ENCODE measurements at regions not wholly inside any gene's neighbourhood (a gene's known extent, or its start where the extent isn't known, plus 50 kb on each side); places are given as distances from the start of the nearest gene placed in this dataset.

GRCh38 chr4:173943547-173943946 lies 339.9 kb downstream of the FBXO8 start:
- no peaks in the 10 kb centered on the region for H3K9me3 Mint-ChIP-seq

DNA sequence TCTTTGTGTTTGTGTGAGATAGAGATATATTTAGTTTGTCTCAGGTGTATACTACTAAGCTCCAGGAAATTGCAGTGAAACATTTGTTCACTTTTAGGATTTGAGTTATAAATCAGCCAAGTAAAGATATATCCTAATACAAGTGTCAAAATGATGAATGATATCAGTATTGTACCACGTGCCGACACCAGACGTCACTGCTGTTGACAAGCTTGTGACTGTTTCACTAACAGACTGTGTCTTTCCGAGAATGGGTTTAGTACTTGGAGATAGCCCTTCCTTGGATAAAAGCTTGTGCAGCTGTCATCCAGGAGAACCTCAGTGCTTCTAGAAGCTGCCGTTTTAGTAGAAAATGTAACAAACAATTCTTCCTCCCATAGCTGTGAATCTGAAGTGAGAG lies 343.3 kb downstream of the FBXO8 start:
- no peak for DNase-seq (ENCODE audit: low spot score)
- H3K4me1 Mint-ChIP-seq (ENCODE audit: low read depth), result no peaks in the 10 kb centered on the region
- peaks cover 2% of the 10 kb centered on the region for H3K27me3 Mint-ChIP-seq (ENCODE audit: low read depth)
- H3K4me3 Mint-ChIP-seq (ENCODE audit: low read depth), result no peak overlapping the region
- H3K9me3 Mint-ChIP-seq, result no peaks in the 10 kb centered on the region
- H3K36me3 Mint-ChIP-seq (ENCODE audit: low read depth), result no peaks in the 10 kb centered on the region
- intact Hi-C loops (cut with micrococcal nuclease), result no loop called here
- H3K27ac Mint-ChIP-seq, result no peak overlapping the region

More at GRCh38 chr4:173943547-173943946, 339.9 kb downstream of the FBXO8 start:
- intact Hi-C loops (cut with micrococcal nuclease), result no loop called here
- Mint-ChIP-seq H3K4me1 (ENCODE audit: low read depth) (no peaks in the 10 kb centered on the region), H3K27ac (no peak overlapping the region), H3K4me3 (ENCODE audit: low read depth) (no peak overlapping the region), H3K27me3 (ENCODE audit: low read depth) (no peaks in the 10 kb centered on the region), H3K36me3 (ENCODE audit: low read depth) (no peaks in the 10 kb centered on the region)
- no peak for DNase-seq (ENCODE audit: low spot score)

DNA sequence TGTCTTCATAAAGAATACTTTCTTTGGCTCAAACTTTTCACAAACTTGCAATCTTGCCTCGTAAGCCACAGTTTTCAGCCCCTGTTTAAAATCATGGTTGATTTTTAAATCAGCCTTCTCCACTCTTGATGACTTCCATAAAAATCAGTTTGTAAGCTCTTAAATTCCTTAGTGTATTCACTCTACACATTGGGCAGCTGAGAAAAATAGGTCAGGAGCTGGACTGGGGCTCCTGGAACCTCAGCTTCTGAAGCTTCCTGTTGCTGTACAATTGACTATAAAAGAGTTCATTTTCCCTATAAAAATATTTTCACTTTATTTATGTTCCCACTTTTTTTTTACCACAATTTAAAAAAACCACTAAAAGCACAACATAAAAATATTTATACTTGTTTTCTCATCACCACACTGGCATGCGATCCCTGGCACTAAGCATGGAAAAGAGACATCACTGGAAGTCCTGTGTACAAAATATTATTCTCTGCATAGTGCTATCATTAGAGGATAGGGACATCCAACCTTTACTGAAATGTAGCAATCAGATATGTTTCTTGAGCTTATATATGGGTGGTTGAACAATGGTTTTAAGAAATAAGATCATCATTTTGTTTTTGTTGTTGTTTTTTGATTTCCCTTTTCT lies 345.7 kb downstream of the FBXO8 start:
- Mint-ChIP-seq H3K27ac (no peak overlapping the region), H3K9me3 (no peaks in the 10 kb centered on the region), H3K36me3 (ENCODE audit: low read depth) (no peaks in the 10 kb centered on the region), H3K4me3 (ENCODE audit: low read depth) (no peak overlapping the region), H3K27me3 (ENCODE audit: low read depth) (peaks cover 2% of the 10 kb centered on the region), H3K4me1 (ENCODE audit: low read depth) (no peaks in the 10 kb centered on the region)
- no peak for DNase-seq (ENCODE audit: low spot score)
- intact Hi-C loops (cut with micrococcal nuclease), result no loop called here

DNA sequence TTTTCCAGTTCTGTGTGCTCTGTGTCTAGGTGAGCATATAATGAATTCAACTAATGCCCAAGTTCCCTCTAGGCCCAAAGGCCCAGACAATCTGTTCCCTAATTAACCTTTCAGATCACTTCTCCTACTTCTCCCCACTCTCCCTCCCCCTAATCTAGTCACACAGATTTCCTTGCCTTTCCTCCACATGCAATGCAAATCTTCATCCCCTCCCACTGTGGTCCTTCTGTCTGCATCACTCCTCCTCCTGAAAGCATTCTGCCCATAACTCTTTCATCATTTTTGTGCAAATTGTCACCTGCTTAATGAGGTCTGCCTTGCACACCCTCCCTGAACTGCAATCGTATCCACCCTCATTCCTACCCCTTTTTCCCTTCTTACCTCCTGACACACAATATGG lies 346.6 kb downstream of the FBXO8 start:
- no peak overlapping the region for H3K27ac Mint-ChIP-seq
- H3K4me1 Mint-ChIP-seq (ENCODE audit: low read depth), result no peaks in the 10 kb centered on the region
- H3K4me3 Mint-ChIP-seq (ENCODE audit: low read depth), result no peak overlapping the region
- intact Hi-C loops (cut with micrococcal nuclease), result no loop called here
- DNase-seq (ENCODE audit: low spot score), result no peak
- no peaks in the 10 kb centered on the region for H3K9me3 Mint-ChIP-seq
- H3K27me3 Mint-ChIP-seq (ENCODE audit: low read depth), result peaks cover 2% of the 10 kb centered on the region
- no peaks in the 10 kb centered on the region for H3K36me3 Mint-ChIP-seq (ENCODE audit: low read depth)

- Mint-ChIP-seq H3K27me3 (ENCODE audit: low read depth) (peaks cover 2% of the 10 kb centered on the region), H3K4me1 (ENCODE audit: low read depth) (no peaks in the 10 kb centered on the region), H3K36me3 (ENCODE audit: low read depth) (no peaks in the 10 kb centered on the region), H3K9me3 (no peaks in the 10 kb centered on the region), H3K4me3 (ENCODE audit: low read depth) (no peak overlapping the region), H3K27ac (no peak overlapping the region)
- no peak for DNase-seq (ENCODE audit: low spot score)
- intact Hi-C loops (cut with micrococcal nuclease), result no loop called here
Measured at GRCh38 chr4:173935622-173936405, 347.7 kb downstream of the FBXO8 start.

GRCh38 chr4:173934933-173935620 lies 348.4 kb downstream of the FBXO8 start:
- intact Hi-C loops (cut with micrococcal nuclease), result no loop called here
- Mint-ChIP-seq H3K27ac (no peak overlapping the region), H3K36me3 (ENCODE audit: low read depth) (no peaks in the 10 kb centered on the region)

DNA sequence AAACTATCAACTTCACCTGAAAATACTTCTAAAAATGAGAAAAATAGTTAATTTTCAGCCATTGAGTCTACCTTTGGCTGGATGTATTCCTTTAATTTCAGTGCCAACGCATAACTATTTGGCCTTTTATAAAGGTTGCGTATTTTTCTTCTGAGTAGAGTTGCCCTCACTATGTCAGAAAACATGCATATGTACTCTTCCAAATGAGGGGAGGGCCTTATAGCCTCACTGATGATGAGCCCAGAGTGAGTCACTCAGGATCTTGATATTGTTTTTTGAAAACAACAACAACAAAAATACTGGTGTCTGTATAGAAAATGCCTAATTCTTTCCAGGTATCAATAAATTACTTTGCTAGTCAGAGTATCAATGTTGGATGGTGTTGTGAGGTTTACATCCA lies 349.3 kb downstream of the FBXO8 start:
- Mint-ChIP-seq H3K9me3 (no peaks in the 10 kb centered on the region), H3K4me3 (ENCODE audit: low read depth) (no peak overlapping the region), H3K27me3 (ENCODE audit: low read depth) (peaks cover 2% of the 10 kb centered on the region), H3K36me3 (ENCODE audit: low read depth) (no peaks in the 10 kb centered on the region), H3K4me1 (ENCODE audit: low read depth) (no peaks in the 10 kb centered on the region), H3K27ac (no peak overlapping the region)
- intact Hi-C loops (cut with micrococcal nuclease), result no loop called here
- DNase-seq (ENCODE audit: low spot score), result no peak

More at GRCh38 chr4:173934933-173935620, 348.4 kb downstream of the FBXO8 start:
- Mint-ChIP-seq H3K4me3 (ENCODE audit: low read depth) (no peak overlapping the region), H3K27me3 (ENCODE audit: low read depth) (peaks cover 2% of the 10 kb centered on the region), H3K9me3 (no peaks in the 10 kb centered on the region), H3K4me1 (ENCODE audit: low read depth) (no peaks in the 10 kb centered on the region)
- no peak for DNase-seq (ENCODE audit: low spot score)

DNA sequence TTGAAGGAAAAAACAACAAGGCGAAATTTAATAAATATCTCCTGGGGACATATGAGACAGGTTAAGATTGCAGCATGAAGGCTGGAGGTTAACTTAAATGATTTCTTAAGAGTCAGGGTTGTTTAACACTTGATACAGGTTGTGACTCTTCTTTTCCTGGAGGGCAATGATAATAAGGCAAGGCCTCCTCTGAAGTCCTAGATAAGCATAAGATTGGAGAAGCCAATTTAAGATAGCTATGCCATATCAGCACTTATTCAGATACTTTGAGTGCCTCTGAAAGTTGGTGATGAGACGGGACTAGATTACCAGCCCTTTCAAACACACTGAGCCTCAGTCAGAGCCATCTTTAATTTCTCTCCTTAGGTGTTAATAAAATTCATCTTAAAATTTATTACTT lies 350.8 kb downstream of the FBXO8 start:
- no peak for DNase-seq (ENCODE audit: low spot score)
- H3K9me3 Mint-ChIP-seq, result no peaks in the 10 kb centered on the region
- no peak overlapping the region for H3K4me3 Mint-ChIP-seq (ENCODE audit: low read depth)
- no peaks in the 10 kb centered on the region for H3K4me1 Mint-ChIP-seq (ENCODE audit: low read depth)
- intact Hi-C loops (cut with micrococcal nuclease), result no loop called here
- no peaks in the 10 kb centered on the region for H3K36me3 Mint-ChIP-seq (ENCODE audit: low read depth)
- peaks cover 2% of the 10 kb centered on the region for H3K27me3 Mint-ChIP-seq (ENCODE audit: low read depth)
- no peak overlapping the region for H3K27ac Mint-ChIP-seq

DNA sequence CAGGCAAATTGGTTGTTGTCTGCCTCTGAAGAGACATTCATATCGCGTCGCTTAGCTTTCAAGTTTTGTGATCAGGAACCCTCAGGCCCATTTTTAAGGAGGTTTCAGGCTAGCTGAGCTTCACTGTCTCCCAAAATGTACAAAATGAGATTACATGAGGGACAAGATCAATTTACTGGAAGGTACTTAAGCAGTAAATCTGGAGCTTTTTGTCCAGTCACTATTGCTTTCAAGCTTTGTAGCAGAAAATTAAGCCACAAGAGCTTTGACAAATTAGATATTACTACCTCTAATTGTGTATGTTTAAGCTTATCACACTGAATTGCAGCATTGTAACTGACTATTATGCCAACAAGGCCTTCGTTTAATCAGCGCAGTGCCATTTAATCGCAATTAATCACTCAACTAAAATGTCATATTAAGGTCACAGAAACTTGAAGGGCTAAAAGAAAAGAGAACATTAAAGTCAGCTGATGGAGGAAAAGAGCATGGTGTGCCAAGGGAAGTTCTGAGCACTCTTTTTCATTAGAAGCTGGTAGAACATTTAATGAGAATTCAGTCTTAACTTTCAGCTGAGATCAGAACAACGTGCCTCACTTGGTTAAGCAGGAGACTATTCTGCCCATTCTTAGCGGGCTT lies 353.0 kb downstream of the FBXO8 start:
- Mint-ChIP-seq H3K4me1 (ENCODE audit: low read depth) (no peaks in the 10 kb centered on the region), H3K4me3 (ENCODE audit: low read depth) (no peak overlapping the region), H3K36me3 (ENCODE audit: low read depth) (no peaks in the 10 kb centered on the region), H3K9me3 (no peaks in the 10 kb centered on the region), H3K27ac (no peak overlapping the region), H3K27me3 (ENCODE audit: low read depth) (no peaks in the 10 kb centered on the region)
- DNase-seq (ENCODE audit: low spot score), result no peak
- intact Hi-C loops (cut with micrococcal nuclease), result no loop called here

DNA sequence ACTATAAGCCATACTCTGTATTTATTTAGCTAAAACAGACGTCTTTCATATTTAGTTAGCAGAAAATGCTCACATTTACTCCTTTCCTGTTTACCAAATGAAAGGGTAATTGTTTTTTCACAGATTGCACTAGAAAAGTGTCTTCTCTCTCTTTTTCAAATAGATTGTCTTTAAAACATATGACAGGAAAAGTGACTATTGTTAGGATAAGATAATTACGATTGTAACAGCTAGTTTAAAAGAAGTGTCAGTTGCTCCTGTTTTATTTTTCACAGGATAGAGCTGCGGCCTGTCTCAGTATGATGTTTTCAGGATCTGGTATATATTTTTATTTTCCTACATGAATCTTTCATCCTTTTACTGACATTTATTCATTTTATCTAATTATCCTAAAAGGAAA lies 353.5 kb downstream of the FBXO8 start:
- intact Hi-C loops (cut with micrococcal nuclease), result no loop called here
- Mint-ChIP-seq H3K36me3 (ENCODE audit: low read depth) (no peaks in the 10 kb centered on the region), H3K4me1 (ENCODE audit: low read depth) (no peaks in the 10 kb centered on the region), H3K27me3 (ENCODE audit: low read depth) (no peaks in the 10 kb centered on the region), H3K4me3 (ENCODE audit: low read depth) (no peak overlapping the region), H3K9me3 (no peaks in the 10 kb centered on the region), H3K27ac (no peak overlapping the region)
- no peak for DNase-seq (ENCODE audit: low spot score)

DNA sequence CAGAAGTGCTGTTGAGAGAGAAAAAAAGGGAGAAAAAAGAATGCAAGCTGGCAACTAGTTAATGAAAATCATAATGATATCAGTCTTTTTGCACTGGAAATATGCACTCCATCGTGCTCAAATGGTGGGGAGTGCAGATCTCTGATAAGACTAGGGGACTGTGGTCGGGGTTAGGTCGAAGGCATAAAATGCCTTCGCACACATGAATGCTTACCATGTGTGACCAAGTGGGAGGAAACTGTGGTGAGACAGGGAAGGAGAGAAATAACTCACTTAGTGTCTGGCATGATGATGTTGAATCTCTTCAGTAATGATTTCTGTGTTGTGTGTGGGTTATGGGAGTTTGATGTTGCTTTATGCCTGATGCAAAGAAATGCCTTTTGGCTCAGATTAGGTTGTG lies 358.9 kb downstream of the FBXO8 start:
- H3K9me3 Mint-ChIP-seq, result no peaks in the 10 kb centered on the region
- no peaks in the 10 kb centered on the region for H3K4me1 Mint-ChIP-seq (ENCODE audit: low read depth)
- intact Hi-C loops (cut with micrococcal nuclease), result no loop called here
- DNase-seq (ENCODE audit: low spot score), result no peak
- H3K4me3 Mint-ChIP-seq (ENCODE audit: low read depth), result no peak overlapping the region
- no peaks in the 10 kb centered on the region for H3K36me3 Mint-ChIP-seq (ENCODE audit: low read depth)
- no peak overlapping the region for H3K27ac Mint-ChIP-seq
- no peaks in the 10 kb centered on the region for H3K27me3 Mint-ChIP-seq (ENCODE audit: low read depth)

DNA sequence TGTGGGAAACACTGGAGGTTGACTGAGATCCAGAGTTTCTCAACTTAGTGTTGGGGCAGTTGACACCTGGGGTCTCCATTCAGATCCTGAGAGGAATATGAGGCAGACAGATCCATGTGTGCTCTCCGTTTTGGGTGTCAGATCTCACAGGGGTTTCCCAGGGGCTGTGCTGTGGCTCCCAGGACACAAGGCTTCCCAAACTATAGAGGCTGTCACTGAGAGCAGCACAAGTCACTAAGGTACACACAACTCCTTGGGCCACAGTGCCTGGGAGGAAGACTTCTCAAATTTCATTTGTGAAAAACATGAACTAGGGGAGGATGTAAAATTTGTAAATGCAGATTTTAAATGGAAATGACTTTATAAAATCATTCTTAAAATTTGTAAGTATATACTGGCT lies 363.6 kb downstream of the FBXO8 start:
- no peaks in the 10 kb centered on the region for H3K36me3 Mint-ChIP-seq (ENCODE audit: low read depth)
- intact Hi-C loops (cut with micrococcal nuclease), result no loop called here
- no peaks in the 10 kb centered on the region for H3K9me3 Mint-ChIP-seq
- DNase-seq (ENCODE audit: low spot score), result no peak
- H3K4me1 Mint-ChIP-seq (ENCODE audit: low read depth), result no peaks in the 10 kb centered on the region
- H3K27me3 Mint-ChIP-seq (ENCODE audit: low read depth), result no peaks in the 10 kb centered on the region
- H3K4me3 Mint-ChIP-seq (ENCODE audit: low read depth), result no peak overlapping the region
- no peak overlapping the region for H3K27ac Mint-ChIP-seq

GRCh38 chr4:173919196-173919595 lies 364.3 kb downstream of the FBXO8 start:
- no peak overlapping the region for H3K27ac Mint-ChIP-seq
- no peaks in the 10 kb centered on the region for H3K9me3 Mint-ChIP-seq
- no peaks in the 10 kb centered on the region for H3K36me3 Mint-ChIP-seq (ENCODE audit: low read depth)
- intact Hi-C loops (cut with micrococcal nuclease), result no loop called here
- H3K4me1 Mint-ChIP-seq (ENCODE audit: low read depth), result no peaks in the 10 kb centered on the region
- H3K4me3 Mint-ChIP-seq (ENCODE audit: low read depth), result no peak overlapping the region
- DNase-seq (ENCODE audit: low spot score), result no peak
- H3K27me3 Mint-ChIP-seq (ENCODE audit: low read depth), result no peaks in the 10 kb centered on the region
